ENCODE measurements at regions not wholly inside any gene's neighbourhood (a gene's known extent, or its start where the extent isn't known, plus 50 kb on each side); places are given as distances from the start of the nearest gene placed in this dataset.

DNA sequence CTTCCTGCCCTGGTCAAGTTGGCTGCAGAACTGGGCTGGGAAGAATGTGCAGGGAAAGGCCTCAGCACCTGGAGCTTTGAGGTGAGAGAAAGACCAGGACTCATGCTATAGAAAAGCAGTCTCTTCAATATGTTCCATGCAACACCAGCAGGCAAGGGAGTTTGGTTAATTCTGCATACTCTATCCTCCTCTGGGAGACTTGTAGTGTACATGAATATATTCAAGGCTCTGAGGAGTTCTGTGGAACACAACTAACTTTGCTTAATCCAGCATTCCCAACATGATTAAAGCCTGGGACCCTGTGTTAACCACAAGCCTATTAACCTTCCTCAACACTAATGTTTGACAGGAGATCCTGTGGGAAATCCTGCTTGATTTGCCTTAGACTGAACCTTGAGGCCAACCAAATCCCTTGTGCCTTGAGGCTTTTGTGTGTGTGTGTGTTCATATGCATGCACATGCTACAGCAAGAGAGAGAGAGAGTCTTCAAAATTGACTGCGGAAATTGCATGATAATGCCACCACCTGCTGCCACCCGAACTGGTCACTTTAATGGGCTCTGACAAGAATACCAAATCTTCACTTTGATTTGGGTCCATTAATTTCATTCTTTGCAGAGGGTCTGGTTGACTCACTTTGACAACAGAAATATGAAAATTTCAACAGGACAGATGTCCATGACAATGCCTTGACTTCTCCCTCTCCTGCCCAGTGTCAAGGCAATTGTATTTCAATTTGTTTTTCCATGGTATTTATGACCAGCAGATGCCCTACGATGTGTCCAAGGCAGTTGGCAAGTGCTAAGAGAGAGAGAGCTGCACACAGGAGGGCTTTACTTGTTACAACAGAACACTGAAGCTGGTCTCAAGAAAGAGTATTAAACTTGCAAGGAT is 238.2 kb upstream of the ZBED5 start:
- H3K4me1 Mint-ChIP-seq, result no peaks in the 10 kb centered on the region
- peaks cover 0 to 3% of the 10 kb centered on the region in 2 donors for H3K36me3 Mint-ChIP-seq
- Histone ChIP-seq H3K4me3 (ENCODE audit: low read length in 2 of 2) (no peak overlapping the region), H3K4me1 (ENCODE audit: insufficient read depth, low read length) (no peaks in the 10 kb centered on the region), H3K27me3 (ENCODE audit: insufficient read depth, low read length) (no peaks in the 10 kb centered on the region), H3K36me3 (ENCODE audit: insufficient read depth, low read length) (no peaks in the 10 kb centered on the region), H3K9me3 (ENCODE audit: control insufficient read depth in 1 of 2, low read length in 2 of 2) (no peaks in the 10 kb centered on the region), H3K27ac (ENCODE audit: low read depth, low read length) (no peak overlapping the region)
- no peak overlapping the region for H3K4me3 Mint-ChIP-seq
- ChIA-PET POLR2A (ENCODE audit: partially characterized antibody) (interaction anchor here (0.6 kb wide), 1 partner anchor 46 kb away, joined by 3 read pairs; no protein-coding TSS in a partner anchor), CTCF (ENCODE audit: partially characterized antibody) (interaction anchor here (0.9 kb wide), 1 partner anchor 60 kb away, joined by 3 read pairs; no protein-coding TSS in a partner anchor)
- no peak for DNase-seq
- peak overlapping the region in 1 of 7 donors; percentile 42 for H3K27ac Mint-ChIP-seq
- H3K27me3 Mint-ChIP-seq, result peaks cover 1 to 11% of the 10 kb centered on the region in 2 donors
- H3K9me3 Mint-ChIP-seq, result peaks cover 1 to 12% (median 9%) of the 10 kb centered on the region in 8 donors
- intact Hi-C loops (cut with micrococcal nuclease), result no loop called here

DNA sequence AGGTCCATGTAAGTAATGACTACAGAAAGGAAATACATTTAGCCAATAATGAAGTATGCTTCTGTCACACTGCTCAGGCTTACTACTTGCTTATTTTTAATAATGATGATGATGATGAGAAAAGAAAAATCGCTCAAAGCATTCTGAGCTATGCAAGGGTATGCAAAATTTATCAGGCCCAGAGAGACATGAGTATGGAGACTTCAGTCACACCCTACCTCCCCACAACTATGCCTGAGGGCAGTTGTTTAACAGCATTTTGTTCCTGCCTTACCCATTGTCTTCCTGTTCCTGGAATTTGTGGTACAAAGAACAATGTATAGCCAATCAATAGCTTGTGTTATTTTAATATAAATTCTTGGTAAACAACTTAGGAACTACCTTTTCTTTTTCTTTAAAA is 232.6 kb upstream of the ZBED5 start:
- Mint-ChIP-seq H3K27ac (no peak overlapping the region), H3K27me3 (peaks cover 0 to 8% of the 10 kb centered on the region in 2 donors), H3K4me1 (no peaks in the 10 kb centered on the region), H3K9me3 (peaks cover 7 to 20% (median 14%) of the 10 kb centered on the region in 8 donors), H3K36me3 (peaks cover 4 to 8% of the 10 kb centered on the region in 2 donors), H3K4me3 (no peak overlapping the region)
- H3K4me3 ChIP-seq (ENCODE audit: low read length in 2 of 2), result no peak overlapping the region
- no peaks in the 10 kb centered on the region for H3K36me3 ChIP-seq (ENCODE audit: insufficient read depth, low read length)
- no peaks in the 10 kb centered on the region for H3K9me3 ChIP-seq (ENCODE audit: control insufficient read depth in 1 of 2, low read length in 2 of 2)
- H3K27ac ChIP-seq (ENCODE audit: low read depth, low read length), result no peak overlapping the region
- H3K4me1 ChIP-seq (ENCODE audit: insufficient read depth, low read length), result no peaks in the 10 kb centered on the region
- intact Hi-C loops (cut with micrococcal nuclease), result no loop called here
- H3K27me3 ChIP-seq (ENCODE audit: insufficient read depth, low read length), result no peaks in the 10 kb centered on the region
- ChIA-PET CTCF (ENCODE audit: partially characterized antibody) (no interaction called here), POLR2A (ENCODE audit: partially characterized antibody) (interaction anchor here (0.6 kb wide), 1 partner anchor 9 kb away, joined by 3 read pairs; no protein-coding TSS in a partner anchor)
- no peak for DNase-seq

DNA sequence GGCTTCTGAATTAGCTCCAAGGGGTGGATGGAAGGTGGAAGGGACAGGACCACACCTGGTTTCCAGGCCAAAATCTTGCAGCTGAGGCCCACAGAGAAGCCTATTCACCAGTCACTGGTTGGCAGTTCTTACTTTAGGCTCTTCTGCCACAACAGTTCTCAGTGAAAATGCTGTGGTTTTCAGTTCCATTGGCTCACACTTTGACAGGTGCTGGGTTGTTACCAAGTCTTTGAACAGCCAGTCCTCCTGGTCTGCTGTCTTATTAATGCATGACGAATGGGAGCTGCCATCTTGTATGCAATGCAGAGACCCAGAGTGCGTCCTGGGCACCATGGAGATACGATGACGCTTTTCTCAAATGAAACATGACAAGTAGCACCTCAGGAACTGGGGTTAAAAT is 232.0 kb upstream of the ZBED5 start:
- Mint-ChIP-seq H3K4me1 (no peaks in the 10 kb centered on the region), H3K9me3 (peaks cover 7 to 20% (median 14%) of the 10 kb centered on the region in 8 donors), H3K36me3 (peaks cover 4 to 8% of the 10 kb centered on the region in 2 donors), H3K4me3 (no peak overlapping the region), H3K27me3 (peaks cover 0 to 8% of the 10 kb centered on the region in 2 donors), H3K27ac (no peak overlapping the region)
- no peaks in the 10 kb centered on the region for H3K4me1 ChIP-seq (ENCODE audit: insufficient read depth, low read length)
- no peaks in the 10 kb centered on the region for H3K36me3 ChIP-seq (ENCODE audit: insufficient read depth, low read length)
- no peak overlapping the region for H3K27ac ChIP-seq (ENCODE audit: low read depth, low read length)
- no peaks in the 10 kb centered on the region for H3K9me3 ChIP-seq (ENCODE audit: control insufficient read depth in 1 of 2, low read length in 2 of 2)
- H3K27me3 ChIP-seq (ENCODE audit: insufficient read depth, low read length), result no peaks in the 10 kb centered on the region
- CTCF ChIA-PET (ENCODE audit: partially characterized antibody), result no interaction called here
- H3K4me3 ChIP-seq (ENCODE audit: low read length in 2 of 2), result no peak overlapping the region
- intact Hi-C loops (cut with micrococcal nuclease), result no loop called here
- DNase-seq, result no peak
- POLR2A ChIA-PET (ENCODE audit: partially characterized antibody), result interaction anchor here (0.6 kb wide), 1 partner anchor 10 kb away, joined by 3 read pairs; no protein-coding TSS in a partner anchor

DNA sequence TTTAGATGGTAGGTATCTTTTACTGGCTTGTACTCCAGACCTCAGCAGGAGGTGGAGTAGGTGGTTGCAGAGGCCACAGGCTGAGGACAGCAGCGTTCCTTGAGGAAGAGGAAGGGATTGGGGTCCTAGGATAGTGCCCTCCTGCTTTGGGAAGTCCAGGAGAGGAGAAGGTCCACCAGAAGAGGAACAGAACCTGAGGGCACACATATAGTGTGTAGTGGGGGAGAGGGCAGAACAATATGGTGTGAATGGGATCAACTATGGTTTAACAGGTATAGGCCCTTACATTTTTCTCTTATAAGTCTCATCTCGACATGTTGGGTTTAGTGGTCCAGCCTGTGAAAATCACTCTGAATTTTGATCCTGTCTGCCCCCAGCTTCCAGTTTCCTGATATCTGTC is 229.1 kb upstream of the ZBED5 start:
- Histone ChIP-seq H3K4me3 (ENCODE audit: low read length in 2 of 2) (no peak overlapping the region), H3K27me3 (ENCODE audit: insufficient read depth, low read length) (no peaks in the 10 kb centered on the region), H3K9me3 (ENCODE audit: control insufficient read depth in 1 of 2, low read length in 2 of 2) (no peaks in the 10 kb centered on the region), H3K27ac (ENCODE audit: low read depth, low read length) (no peak overlapping the region), H3K4me1 (ENCODE audit: insufficient read depth, low read length) (no peaks in the 10 kb centered on the region), H3K36me3 (ENCODE audit: insufficient read depth, low read length) (no peaks in the 10 kb centered on the region)
- Mint-ChIP-seq H3K36me3 (peaks cover 4 to 8% of the 10 kb centered on the region in 2 donors), H3K9me3 (peaks cover 7 to 19% (median 14%) of the 10 kb centered on the region in 8 donors), H3K27ac (no peak overlapping the region), H3K27me3 (peaks cover 2 to 3% of the 10 kb centered on the region in 2 donors), H3K4me3 (no peak overlapping the region), H3K4me1 (no peaks in the 10 kb centered on the region)
- DNase-seq, result no peak
- intact Hi-C loops (cut with micrococcal nuclease), result no loop called here
- CTCF ChIA-PET (ENCODE audit: partially characterized antibody), result no interaction called here
- POLR2A ChIA-PET (ENCODE audit: partially characterized antibody), result no interaction called here

DNA sequence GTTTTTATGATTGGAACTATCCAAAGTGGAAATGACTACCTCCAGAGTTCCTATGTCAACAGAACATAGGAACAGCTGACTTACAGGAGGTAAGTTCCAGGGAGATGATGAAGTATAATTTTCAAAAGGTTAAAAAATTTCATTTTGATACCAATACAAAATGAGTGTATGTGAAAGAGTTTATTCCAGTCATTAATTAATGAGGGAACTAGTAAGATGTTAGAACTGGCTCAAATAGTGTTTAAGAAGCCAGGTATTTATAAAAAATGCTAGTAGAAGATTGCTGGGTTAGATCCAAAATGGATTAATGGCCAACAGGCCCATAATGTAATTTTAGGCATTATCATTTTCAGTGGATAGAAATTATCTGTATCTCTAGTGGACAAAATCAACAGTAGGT is 227.7 kb upstream of the ZBED5 start:
- Histone ChIP-seq H3K4me1 (ENCODE audit: insufficient read depth, low read length) (no peaks in the 10 kb centered on the region), H3K36me3 (ENCODE audit: insufficient read depth, low read length) (no peaks in the 10 kb centered on the region), H3K9me3 (ENCODE audit: control insufficient read depth in 1 of 2, low read length in 2 of 2) (no peaks in the 10 kb centered on the region), H3K27ac (ENCODE audit: low read depth, low read length) (no peak overlapping the region), H3K27me3 (ENCODE audit: insufficient read depth, low read length) (no peaks in the 10 kb centered on the region), H3K4me3 (ENCODE audit: low read length in 2 of 2) (no peak overlapping the region)
- no peak overlapping the region for H3K4me3 Mint-ChIP-seq
- ChIA-PET POLR2A (ENCODE audit: partially characterized antibody) (no interaction called here), CTCF (ENCODE audit: partially characterized antibody) (no interaction called here)
- intact Hi-C loops (cut with micrococcal nuclease), result no loop called here
- H3K9me3 Mint-ChIP-seq, result peaks cover 0 to 7% (median 4%) of the 10 kb centered on the region in 8 donors
- no peaks in the 10 kb centered on the region for H3K4me1 Mint-ChIP-seq
- no peak overlapping the region for H3K27ac Mint-ChIP-seq
- peaks cover 2 to 4% of the 10 kb centered on the region in 2 donors for H3K36me3 Mint-ChIP-seq
- no peak for DNase-seq
- peaks cover 2 to 3% of the 10 kb centered on the region in 2 donors for H3K27me3 Mint-ChIP-seq

DNA sequence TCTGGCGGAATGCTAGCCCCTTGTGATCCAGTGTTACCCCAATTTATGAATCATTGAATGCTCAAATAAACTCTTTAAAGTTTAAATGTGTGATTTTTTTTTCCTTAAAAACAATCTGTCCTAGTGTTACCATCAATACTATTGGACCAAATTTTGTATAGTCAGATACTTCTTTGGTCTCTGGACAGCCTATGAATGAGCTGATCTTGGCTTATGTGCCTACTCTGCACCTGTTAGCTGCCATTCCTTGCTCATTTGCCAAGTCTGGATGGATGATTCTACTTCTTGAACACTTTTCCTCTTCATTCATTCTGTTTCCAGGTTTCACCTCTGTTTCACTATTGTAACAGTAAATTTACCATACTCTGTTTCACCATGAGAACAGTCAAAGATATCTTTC is 226.5 kb upstream of the ZBED5 start:
- Mint-ChIP-seq H3K4me1 (no peaks in the 10 kb centered on the region), H3K4me3 (no peak overlapping the region), H3K27me3 (peaks cover 3% of the 10 kb centered on the region in 2 donors), H3K27ac (peak overlapping the region in 1 of 7 donors; percentile 43), H3K36me3 (no peaks in the 10 kb centered on the region), H3K9me3 (peaks cover 0 to 2% (median 0%) of the 10 kb centered on the region in 8 donors)
- intact Hi-C loops (cut with micrococcal nuclease), result loop anchor here (5.0 kb wide), 1 partner anchor 43 kb away; no protein-coding TSS in a partner anchor
- Histone ChIP-seq H3K27ac (ENCODE audit: low read depth, low read length) (no peak overlapping the region), H3K4me3 (ENCODE audit: low read length in 2 of 2) (no peak overlapping the region), H3K27me3 (ENCODE audit: insufficient read depth, low read length) (no peaks in the 10 kb centered on the region), H3K36me3 (ENCODE audit: insufficient read depth, low read length) (no peaks in the 10 kb centered on the region), H3K9me3 (ENCODE audit: control insufficient read depth in 1 of 2, low read length in 2 of 2) (no peaks in the 10 kb centered on the region), H3K4me1 (ENCODE audit: insufficient read depth, low read length) (no peaks in the 10 kb centered on the region)
- no peak for DNase-seq
- CTCF ChIA-PET (ENCODE audit: partially characterized antibody), result no interaction called here
- POLR2A ChIA-PET (ENCODE audit: partially characterized antibody), result no interaction called here

DNA sequence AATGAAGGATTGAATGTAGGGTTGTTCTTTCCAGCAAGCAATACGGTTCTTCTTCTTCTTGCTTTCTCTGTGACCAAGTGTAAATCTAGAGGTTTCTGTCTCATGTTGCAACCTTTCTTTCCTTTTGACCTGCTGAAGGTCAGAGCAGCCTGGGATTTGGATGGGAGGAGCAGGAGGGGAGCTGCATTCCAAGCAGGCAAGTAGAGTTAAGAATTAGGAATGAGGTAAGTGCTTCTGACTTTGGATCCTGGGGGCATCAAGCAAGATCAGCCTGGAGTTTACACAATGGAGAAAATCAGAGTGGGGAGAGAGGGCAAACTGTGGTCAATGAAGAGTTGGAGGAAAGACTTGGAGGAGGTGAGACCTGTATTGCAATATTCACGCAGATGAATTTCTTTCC is 225.6 kb upstream of the ZBED5 start:
- peaks cover 4 to 6% of the 10 kb centered on the region in 2 donors for H3K27me3 Mint-ChIP-seq
- H3K36me3 ChIP-seq (ENCODE audit: insufficient read depth, low read length), result no peaks in the 10 kb centered on the region
- no peak overlapping the region for H3K4me3 Mint-ChIP-seq
- DNase-seq, result no peak
- CTCF ChIA-PET (ENCODE audit: partially characterized antibody), result no interaction called here
- H3K4me3 ChIP-seq (ENCODE audit: low read length in 2 of 2), result no peak overlapping the region
- H3K27me3 ChIP-seq (ENCODE audit: insufficient read depth, low read length), result no peaks in the 10 kb centered on the region
- intact Hi-C loops (cut with micrococcal nuclease), result loop anchor here (5.0 kb wide), 1 partner anchor 44 kb away; no protein-coding TSS in a partner anchor
- H3K27ac ChIP-seq (ENCODE audit: low read depth, low read length), result no peak overlapping the region
- H3K36me3 Mint-ChIP-seq, result no peaks in the 10 kb centered on the region
- H3K27ac Mint-ChIP-seq, result no peak overlapping the region
- no peaks in the 10 kb centered on the region for H3K4me1 Mint-ChIP-seq
- no peaks in the 10 kb centered on the region for H3K9me3 ChIP-seq (ENCODE audit: control insufficient read depth in 1 of 2, low read length in 2 of 2)
- no peaks in the 10 kb centered on the region for H3K4me1 ChIP-seq (ENCODE audit: insufficient read depth, low read length)
- peaks cover 0 to 2% (median 0%) of the 10 kb centered on the region in 8 donors for H3K9me3 Mint-ChIP-seq
- POLR2A ChIA-PET (ENCODE audit: partially characterized antibody), result no interaction called here
